H1 (cell line): ENCODE measurements at regions not wholly inside any gene's neighbourhood (a gene's known extent, or its start where the extent isn't known, plus 50 kb on each side); places are given as distances from the start of the nearest gene placed in this dataset.

Experiments
- BACH1 ChIP-seq: IDR thresholded peaks from 2 replicates; pipeline ENCODE4 v1.6.1; 2012; ENCODE audit warnings: low read length, improper control_type of control experiment
- CBX5 ChIP-seq: fragments of 300-800, 300-1000 bp; sonication (generic); IDR thresholded peaks from 2 replicates; pipeline ENCODE4 v1.7.1; 2016; ENCODE audit warnings: antibody characterized with exemption, low read length, low read depth
- POU5F1 ChIP-seq: IDR thresholded peaks from 2 replicates; pipeline ENCODE4 v1.6.1; 2011; ENCODE audit warnings: low read depth, mild to moderate bottlenecking, low read length, moderate library complexity
- RFX5 ChIP-seq: IDR thresholded peaks from 2 replicates; pipeline ENCODE4 v1.6.1; 2011; ENCODE audit warnings: low read depth, low read length, improper control_type of control experiment, borderline replicate concordance
- RXRA ChIP-seq: IDR thresholded peaks from 2 replicates; pipeline ENCODE4 v1.6.1; 2011; ENCODE audit warnings: low read depth, mild to moderate bottlenecking, low read length, moderate library complexity; ENCODE audit not compliant: insufficient read depth
- SP2 ChIP-seq: IDR thresholded peaks from 2 replicates; pipeline ENCODE4 v1.6.1; 2012; ENCODE audit warnings: mild to moderate bottlenecking, low read length, inconsistent platforms

GRCh38 chr6:8939615-8940014 lies 504.3 kb upstream of the SLC35B3 start (continued):
- TF ChIP-seq POU5F1 (no peak), CBX5 (no peak), BACH1 (no peak), RXRA (no peak), RFX5 (no peak), SP2 (no peak)
- TF ChIP-seq, all 59 proteins: peak for 0
